ENCODE measurements at regions not wholly inside any gene's neighbourhood (a gene's known extent, or its start where the extent isn't known, plus 50 kb on each side); places are given as distances from the start of the nearest gene placed in this dataset.
"Not testable (repeated sequence)": the region's sequence is repeated elsewhere in the genome, so short reads cannot be mapped to it uniquely, and the experiment has no call there.

DNA sequence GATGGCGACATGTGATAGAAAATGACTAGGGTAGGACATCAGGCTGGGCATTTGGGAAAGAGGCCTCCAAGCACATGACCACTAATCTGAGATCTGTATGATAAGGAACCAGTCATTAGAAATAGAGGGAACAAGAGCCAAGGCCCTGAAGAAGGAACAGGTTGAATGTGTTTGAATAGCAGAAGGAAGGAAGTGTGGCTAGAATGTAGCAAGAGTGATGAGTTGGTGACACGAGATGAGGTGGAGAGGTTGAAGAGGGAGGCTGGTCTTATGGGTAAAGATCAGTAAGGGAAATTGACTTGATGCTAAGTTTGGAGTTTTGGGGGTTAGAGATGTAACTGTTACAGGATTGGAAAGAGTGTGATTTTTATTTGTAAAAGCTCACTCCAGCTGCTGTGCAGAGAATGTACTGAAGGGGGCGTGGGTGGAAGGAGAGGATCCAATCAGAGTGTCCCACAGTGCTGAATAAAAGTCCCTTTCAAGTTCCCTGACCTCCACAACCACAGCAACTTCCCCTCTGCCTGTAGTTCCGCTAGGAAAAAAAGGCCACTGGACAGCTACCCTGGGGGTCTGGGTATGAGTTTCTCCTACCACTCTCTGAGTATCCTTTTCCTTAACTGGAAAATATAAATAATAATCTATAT is 295.0 kb downstream of the OMA1 start:
- DNase-seq (ENCODE audit: low spot score), result no peak

GRCh38 chr1:58250587-58250948 is 296.0 kb downstream of the OMA1 start:
- DNase-seq (ENCODE audit: low spot score), result no peak

DNA sequence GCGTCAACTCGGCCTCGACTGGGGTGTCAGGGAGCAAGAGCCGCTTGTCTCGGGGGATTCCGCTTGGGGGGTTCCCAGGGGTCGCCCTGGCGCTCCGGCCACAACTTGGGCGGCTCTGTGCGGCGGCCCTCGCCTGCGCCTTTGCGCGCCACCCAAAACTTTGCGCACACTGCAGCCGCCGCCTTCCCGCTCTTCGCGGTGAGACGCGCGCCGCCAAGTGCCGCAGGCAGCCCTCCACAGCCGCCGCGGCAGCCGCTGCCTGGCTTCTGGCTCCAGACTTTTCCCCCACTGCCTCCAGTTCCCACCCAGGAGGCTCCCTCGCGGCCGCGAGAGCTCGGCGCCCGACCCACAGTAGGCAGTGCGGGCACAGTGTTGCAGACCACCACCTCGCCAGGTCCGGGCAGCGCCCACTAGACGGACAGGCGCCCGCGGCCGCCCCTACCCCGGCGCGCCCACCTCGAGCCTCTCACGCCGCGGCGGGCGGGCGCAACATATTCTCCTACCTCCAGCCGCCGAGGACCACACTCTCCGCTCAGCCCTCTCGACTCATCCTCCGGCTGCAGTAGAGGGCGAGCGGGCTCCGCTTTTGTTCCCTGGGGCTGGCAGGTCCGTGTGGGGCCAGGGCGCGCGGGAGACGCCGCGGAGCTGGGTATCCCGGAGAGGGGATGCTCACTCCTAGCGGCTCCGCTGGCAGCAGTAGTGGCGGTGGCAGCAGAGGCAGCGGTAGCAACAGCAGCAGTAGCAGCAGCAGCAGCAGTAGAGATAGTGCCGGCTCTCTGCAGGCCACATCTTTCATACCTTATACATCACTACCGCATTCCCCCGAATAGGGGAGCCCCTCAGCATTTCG is 296.6 kb downstream of the OMA1 start:
- DNase-seq (ENCODE audit: low spot score), result peak; percentile 14

- DNase-seq (ENCODE audit: low spot score), result no peak
These were observed 297.2 kb downstream of the OMA1 start for GRCh38 chr1:58249388-58249736.

- DNase-seq (ENCODE audit: low spot score), result no peak
These were observed 297.7 kb downstream of the OMA1 start for GRCh38 chr1:58248791-58249190.

- DNase-seq (ENCODE audit: low spot score), result no peak
These were observed 298.5 kb downstream of the OMA1 start for GRCh38 chr1:58248072-58248471.

DNA sequence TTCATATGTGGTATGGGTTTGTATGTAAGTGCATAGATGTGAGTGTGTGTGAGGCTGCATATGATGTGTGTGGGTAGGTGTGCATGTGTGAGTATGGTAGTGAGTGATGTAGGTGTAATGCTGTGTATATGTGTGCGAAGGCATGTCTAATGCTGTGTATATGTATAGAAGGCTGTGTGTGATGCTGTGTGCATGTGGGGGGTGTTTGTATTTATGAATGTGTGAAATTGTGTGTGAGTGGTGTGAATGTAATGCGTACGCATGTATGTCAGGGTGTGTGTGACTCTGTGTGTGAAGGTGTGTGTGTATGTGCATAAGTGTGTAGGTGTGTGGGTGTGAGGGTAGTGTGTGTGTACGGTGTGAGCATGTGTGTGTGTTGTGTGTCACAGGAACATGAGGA is 300.0 kb downstream of the OMA1 start:
- DNase-seq (ENCODE audit: low spot score), result no peak

GRCh38 chr1:58244872-58245271 is 301.7 kb downstream of the OMA1 start:
- DNase-seq (ENCODE audit: low spot score), result no peak

DNA sequence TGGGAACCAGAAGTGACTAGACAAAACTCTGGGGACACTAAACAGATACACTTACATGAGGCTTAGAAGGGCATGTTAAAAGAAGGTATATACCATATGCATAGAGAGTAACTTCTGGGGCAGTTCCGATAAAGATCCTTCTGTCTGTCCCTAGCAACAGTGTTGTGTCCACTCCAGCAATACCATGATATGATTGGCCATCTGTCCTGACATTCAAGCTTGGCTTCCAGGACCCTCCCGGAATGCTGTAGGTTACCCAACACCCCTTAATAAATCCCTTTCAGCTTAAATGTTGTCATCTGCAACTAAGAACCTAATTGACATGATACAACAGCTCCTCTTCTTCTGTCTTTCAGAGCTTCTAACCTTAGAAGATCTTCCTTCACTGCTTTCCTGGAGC is 307.7 kb downstream of the OMA1 start:
- no peak for DNase-seq (ENCODE audit: low spot score)

- DNase-seq (ENCODE audit: low spot score), result no peak
These were observed 312.8 kb downstream of the OMA1 start for GRCh38 chr1:58233729-58234128.

- DNase-seq (ENCODE audit: low spot score), result no peak
These were observed 315.3 kb downstream of the OMA1 start for GRCh38 chr1:58231204-58231603.

DNA sequence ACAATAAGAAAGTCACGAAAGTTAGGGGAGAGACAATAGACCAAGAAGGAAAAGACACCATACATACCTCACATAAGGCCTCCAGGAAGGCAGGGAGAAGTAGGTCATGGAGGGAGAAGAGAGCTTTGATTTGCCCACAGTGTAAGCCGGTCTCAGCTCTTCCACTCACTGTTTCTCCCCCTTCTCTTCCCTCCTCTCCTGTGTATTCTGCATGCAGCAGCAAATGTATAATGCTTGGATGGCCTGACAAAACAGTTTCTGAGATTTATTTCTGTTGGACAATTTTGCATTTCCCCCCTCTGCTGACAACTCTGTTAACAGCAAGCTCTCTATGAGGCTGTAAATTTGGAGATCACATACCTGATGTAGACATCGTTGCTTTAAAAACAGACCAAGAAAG is 318.9 kb downstream of the OMA1 start:
- no peak for DNase-seq (ENCODE audit: low spot score)

DNA sequence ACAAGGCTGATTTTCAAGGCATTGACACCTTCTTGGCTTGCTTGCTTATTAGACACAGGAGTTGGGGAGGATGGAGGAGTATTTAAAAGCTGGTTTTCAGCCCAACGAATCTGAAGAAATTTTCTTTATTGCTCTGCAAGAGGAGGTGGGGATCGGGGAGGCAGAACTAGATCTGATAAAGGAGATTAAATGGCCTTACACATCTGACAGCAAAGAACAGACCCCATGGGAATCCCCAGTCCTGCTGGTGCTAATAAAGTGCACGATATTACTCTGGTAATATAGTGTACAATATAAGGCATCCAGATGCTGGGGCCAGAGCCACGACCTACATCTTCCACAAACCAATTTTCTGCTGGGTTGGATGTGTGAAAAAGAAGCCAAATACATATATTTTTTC is 323.0 kb downstream of the OMA1 start:
- DNase-seq (ENCODE audit: low spot score), result no peak

DNA sequence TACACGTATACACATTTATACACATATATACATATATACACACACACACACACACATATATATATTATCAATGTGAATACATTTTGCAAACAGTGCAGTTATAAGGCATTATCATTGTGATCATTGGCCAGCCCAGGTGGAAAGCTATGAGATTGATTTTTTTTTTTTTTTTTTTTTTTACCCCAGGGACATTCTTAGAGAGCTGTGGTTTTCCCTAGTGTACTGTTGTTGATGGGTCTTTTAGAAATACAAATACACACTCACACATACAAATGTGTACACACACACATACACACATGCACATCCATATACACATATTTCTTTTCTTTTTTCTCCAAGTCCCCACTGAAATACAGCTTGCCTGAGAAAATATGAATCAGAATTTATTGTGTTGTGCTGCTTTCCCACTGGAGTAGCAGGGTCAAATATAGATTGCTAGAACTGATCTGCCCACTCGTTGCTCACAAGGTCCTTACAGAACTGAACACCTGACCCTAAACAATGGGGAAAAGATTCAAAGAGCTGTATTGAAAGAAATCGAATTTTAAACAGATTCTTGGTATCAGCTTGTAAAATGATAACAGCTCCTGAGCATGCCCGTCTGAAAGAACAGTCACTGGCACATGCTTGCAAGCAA is 325.6 kb downstream of the OMA1 start:
- DNase-seq (ENCODE audit: low spot score), result no peak

- not testable (repeated sequence) for DNase-seq (ENCODE audit: low spot score)
These were observed 330.4 kb downstream of the OMA1 start for GRCh38 chr1:58216169-58216568.

DNA sequence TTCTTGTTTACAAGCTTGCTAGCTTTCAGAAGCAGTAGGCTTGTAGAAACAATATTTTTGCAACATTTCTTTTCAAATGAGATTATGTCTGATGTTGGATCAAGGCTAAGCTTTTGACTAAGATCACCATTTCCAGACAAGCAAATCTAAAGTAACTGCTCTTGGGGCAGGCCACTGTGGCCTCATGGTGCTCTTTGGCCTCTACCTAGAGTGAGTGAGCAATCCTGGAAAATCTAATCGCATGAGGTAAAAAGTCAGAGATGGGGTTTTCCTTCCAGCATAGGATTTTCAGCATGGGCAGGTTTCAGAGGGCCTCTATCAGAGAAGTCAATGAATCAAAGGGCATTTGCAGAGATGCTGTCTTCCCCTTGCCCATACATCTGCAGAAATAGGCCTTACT is 331.9 kb downstream of the OMA1 start:
- DNase-seq (ENCODE audit: low spot score), result no peak

DNA sequence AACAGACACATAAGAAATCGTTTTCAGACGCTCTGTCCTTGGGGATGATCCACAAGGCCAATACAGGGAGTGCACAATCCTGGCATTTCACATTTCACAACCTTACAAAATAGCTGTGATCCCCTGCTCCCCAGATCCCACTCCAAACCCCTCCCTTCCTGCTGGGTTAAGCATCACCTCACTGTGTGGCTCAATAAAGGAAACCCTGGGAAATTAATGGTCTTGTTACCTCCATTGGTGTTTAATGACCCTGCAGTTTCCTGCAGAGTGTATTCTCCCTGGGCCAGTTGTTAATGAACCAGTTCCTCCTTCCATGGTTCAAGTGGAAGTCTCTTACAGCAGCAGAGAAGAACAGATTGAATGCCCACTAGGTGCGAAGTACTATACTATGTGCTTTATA is 334.7 kb downstream of the OMA1 start:
- DNase-seq (ENCODE audit: low spot score), result no peak

GRCh38 chr1:58209575-58209974 is 337.0 kb downstream of the OMA1 start:
- DNase-seq (ENCODE audit: low spot score), result no peak

DNA sequence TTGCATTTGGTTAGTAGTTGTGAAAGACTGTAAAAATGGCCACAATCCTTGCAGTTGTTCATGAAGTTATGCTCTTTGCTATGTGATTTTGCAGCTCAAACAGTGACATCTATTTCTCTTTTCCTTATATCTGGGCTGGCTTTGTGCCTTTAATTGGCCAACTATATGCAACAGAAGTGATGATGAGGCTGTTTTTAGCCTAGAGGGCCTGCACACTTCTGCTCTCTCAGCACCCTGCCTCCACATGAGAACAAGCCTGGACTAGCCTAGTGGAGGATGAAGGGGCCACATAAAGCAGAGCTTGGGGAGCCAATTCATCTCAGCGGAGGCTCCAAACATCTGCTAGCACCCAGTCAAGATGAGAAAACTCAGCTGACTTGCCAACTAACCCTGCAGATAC is 339.8 kb downstream of the OMA1 start:
- DNase-seq (ENCODE audit: low spot score), result no peak

DNA sequence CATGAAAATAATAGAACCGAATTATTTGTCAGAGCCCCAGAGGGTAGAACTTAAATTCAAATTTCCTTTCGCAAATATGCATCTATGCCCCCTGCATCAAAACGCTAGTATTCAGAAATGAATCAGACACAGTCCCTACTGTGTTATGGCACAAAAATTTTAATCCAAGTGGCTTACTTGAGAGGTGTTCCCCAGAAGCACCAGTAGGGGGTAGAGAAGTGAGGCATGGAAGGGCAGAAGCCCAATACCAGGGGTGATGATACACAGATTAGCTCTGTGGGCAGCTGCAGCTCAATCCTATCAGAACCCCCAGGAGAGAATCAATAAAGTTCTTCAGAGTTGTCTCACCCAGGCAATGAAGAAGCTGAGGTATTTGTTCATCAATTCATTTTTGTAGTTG is 342.2 kb downstream of the OMA1 start:
- no peak for DNase-seq (ENCODE audit: low spot score)

DNA sequence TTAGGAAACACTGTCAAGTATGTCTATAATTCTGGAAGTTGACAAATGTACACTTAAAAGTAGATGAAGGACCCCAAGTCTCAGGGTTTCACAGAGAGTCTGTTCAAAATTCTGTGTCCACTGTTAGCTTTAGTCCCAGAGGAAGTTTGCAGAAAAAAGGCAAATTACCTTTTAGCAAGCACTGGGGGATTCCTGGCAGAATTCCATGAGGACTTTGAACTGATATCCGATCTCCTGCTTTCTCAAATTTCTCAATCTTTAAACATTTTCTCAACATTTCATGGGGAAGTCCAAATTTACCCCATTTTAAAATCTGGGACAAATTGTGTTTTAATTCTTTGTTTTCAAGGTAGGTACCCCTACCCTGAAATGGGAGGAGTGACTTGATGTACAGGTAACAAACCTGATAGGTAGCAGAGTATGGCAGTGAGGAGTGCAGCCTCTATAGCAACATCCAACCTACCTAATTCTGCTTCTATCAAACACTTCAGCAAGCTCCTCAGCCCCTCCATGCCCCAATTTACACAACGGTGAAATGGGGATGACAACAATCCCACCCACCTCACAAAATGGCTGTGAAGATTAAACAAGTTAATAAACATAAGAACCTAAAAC is 344.9 kb downstream of the OMA1 start:
- no peak for DNase-seq (ENCODE audit: low spot score)

DNA sequence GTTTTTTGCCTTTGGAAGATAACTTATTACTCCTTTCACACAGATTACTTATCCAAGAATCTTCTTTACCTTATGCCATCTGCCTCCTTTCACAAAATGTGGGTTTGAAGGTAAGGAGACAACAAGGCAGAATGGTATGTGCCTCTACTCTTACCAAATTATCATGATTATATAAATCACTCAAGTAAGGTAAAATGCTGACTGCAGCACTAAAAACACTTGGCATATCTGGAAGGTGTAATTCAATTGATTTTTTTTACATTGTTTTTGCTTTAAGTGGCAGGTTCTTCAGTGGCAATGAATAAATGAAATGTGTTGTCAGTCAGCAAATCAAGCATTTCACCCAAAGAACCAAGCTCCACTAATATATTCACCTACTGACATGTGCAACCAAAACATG is 346.1 kb downstream of the OMA1 start:
- DNase-seq (ENCODE audit: low spot score), result no peak

- DNase-seq (ENCODE audit: low spot score), result no peak
These were observed 348.7 kb downstream of the OMA1 start for GRCh38 chr1:58197811-58198210.
